ENCODE measurements at regions not wholly inside any gene's neighbourhood (a gene's known extent, or its start where the extent isn't known, plus 50 kb on each side); places are given as distances from the start of the nearest gene placed in this dataset.

DNA sequence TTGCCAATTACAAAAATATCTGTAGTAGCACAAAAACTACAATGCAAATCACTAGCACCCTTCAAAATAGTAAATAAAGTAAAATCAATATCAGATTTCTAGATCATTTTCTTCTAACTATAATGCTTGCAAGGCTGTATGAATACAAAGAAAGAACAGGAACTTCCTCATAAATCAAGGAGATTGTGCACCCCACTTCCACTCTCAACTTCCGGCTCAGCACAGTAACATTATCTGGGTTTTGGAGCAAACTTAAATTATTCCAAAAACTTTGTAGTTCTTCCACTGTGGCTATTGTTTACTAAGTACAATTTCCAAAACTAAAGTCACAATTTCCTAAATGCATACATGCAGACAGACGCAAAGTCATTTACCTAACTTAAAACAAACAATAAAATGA lies 778.3 kb upstream of the SLC10A2 start:
- TF ChIP-seq, protein P1, sequence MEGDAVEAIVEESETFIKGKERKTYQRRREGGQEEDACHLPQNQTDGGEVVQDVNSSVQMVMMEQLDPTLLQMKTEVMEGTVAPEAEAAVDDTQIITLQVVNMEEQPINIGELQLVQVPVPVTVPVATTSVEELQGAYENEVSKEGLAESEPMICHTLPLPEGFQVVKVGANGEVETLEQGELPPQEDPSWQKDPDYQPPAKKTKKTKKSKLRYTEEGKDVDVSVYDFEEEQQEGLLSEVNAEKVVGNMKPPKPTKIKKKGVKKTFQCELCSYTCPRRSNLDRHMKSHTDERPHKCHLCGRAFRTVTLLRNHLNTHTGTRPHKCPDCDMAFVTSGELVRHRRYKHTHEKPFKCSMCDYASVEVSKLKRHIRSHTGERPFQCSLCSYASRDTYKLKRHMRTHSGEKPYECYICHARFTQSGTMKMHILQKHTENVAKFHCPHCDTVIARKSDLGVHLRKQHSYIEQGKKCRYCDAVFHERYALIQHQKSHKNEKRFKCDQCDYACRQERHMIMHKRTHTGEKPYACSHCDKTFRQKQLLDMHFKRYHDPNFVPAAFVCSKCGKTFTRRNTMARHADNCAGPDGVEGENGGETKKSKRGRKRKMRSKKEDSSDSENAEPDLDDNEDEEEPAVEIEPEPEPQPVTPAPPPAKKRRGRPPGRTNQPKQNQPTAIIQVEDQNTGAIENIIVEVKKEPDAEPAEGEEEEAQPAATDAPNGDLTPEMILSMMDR (conservative IDR thresholded peaks at IDR 0.05; ENCODE audit: low read depth, low read length) = no peak
- DNase-seq (ENCODE audit: low read depth) = no peak
- H3K4me3 ChIP-seq (ENCODE audit: low read length) = no peak overlapping the region

DNA sequence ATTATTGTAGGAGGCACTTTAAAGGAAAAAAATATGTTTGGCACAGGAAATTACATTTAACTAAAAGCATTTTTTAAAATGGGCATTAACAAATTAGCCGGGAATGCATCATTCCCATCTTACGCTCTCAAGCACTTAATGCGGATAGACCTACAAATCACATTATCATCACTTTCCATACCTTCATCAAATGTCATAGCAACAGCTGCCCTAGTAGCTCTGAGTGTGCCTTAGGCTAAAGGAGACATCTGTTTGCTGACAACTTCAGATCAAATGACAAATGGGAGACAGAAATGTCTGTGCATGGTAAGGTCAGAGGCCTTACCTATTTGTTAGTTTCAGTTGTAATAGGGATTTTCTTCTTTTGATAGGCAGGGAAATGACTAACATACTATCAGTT lies 773.2 kb upstream of the SLC10A2 start:
- DNase-seq (ENCODE audit: low read depth) = no peak
- H3K4me3 ChIP-seq (ENCODE audit: low read length) = no peak overlapping the region
- TF ChIP-seq, protein P1 (conservative IDR thresholded peaks at IDR 0.05; ENCODE audit: low read depth, low read length) = no peak

DNA sequence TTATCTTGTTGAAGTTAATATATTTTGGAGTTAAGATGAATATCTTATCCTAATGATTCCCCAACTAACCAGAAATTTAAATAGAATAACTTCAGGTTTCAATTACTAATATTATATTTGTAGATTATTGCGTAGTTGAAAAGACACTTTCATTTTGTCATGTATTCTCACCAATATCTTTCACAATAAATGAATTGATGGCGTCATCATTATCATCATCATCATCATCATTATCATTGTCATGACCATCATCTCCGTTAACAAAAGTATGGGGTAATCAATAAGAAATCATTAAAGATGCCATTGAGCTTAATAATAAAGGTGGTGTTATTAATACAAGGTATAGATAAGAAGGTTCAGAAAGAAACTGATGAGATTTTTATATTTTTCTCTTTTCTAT lies 768.8 kb upstream of the SLC10A2 start:
- H3K4me3 ChIP-seq (ENCODE audit: low read length) = no peak overlapping the region
- TF ChIP-seq, protein P1 (conservative IDR thresholded peaks at IDR 0.05; ENCODE audit: low read depth, low read length) = no peak
- no peak for DNase-seq (ENCODE audit: low read depth)

DNA sequence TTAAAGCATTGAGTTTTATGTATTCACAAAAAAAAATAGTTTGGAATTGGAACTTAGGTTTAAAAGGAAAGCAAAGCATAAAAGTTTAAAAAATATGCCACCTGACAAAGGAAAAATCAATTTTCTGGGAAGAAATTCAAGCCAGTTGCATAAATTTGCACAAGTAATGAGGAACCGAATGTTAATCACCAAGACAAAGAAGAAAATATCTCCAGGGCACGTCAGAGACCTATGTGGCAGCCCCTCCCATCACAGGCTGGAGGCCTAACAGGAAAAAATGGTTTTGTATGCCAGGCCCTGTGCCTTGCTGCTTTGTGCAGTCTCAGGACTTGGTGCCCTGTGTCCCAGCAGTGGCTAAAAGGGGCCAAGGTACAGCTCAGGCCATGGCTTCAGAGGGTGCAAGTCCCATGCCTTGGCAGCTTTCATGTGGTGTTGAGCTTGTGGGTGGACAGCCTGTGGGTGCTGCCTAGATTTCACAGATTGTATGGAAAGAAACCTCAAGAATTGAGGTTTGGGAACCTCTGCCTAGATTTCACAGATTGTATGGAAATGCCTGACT lies 767.2 kb upstream of the SLC10A2 start:
- no peak for DNase-seq (ENCODE audit: low read depth)
- H3K4me3 ChIP-seq (ENCODE audit: low read length) = no peak overlapping the region
- TF ChIP-seq, protein P1 (conservative IDR thresholded peaks at IDR 0.05; ENCODE audit: low read depth, low read length) = no peak

DNA sequence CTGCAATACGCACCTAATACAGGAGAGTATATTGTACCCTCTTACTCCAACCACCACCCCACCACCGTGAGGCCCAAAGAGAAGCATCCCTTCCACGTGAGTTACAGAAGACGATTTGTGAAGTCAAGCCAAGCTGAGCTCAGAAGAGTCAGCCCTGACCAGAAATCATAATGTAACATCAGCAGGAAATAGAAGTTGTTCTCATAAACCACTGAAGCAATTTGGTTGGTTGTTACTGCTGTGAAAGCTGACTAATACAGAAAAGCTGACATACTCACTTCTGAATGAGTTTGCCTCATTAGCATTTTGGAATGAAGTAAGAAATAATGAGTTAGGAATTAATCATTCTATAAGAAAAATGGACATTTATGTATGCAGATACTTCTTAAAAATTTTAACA lies 749.4 kb upstream of the SLC10A2 start:
- no peak for DNase-seq (ENCODE audit: low read depth)
- no peak overlapping the region for H3K4me3 ChIP-seq (ENCODE audit: low read length)
- TF ChIP-seq, protein P1 (conservative IDR thresholded peaks at IDR 0.05; ENCODE audit: low read depth, low read length) = no peak

DNA sequence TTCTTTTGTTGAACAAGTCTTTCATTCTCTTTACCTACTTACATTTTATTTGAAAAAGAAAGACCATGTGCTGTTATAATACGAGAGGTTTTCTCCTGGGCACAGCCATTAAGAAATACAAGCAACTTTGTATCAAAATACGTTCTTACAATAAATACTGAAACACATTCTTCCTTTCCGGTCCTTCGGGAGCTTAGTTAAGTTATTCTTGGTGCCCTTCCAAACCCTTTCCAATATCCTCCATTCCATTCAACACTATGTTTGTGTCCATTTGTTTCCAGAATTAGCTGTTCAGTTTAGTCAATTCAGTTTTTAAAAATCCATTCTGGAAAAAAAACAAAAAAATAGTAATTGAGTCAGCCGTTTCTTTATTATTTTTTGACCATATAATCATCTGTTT lies 746.8 kb upstream of the SLC10A2 start:
- H3K4me3 ChIP-seq (ENCODE audit: low read length) = no peak overlapping the region
- TF ChIP-seq, protein P1 (conservative IDR thresholded peaks at IDR 0.05; ENCODE audit: low read depth, low read length) = no peak
- DNase-seq (ENCODE audit: low read depth) = no peak

DNA sequence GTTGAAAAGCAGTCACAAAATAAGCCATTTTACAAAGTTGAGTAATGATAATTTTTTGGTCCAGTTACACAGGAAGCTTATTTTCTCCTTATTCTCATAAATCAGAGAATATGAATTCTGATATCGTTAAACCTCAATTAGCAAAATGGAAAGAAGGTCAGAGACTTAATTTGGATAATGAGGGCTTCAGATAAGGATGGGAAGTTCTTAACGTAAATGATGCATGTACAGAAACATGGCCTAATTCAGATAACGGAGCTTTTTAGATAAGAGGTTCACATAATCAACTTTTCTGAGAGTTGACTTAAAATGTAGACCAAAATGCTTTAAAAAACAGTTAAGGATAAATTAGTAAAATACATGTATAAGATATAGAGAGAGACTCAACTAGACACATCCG lies 746.3 kb upstream of the SLC10A2 start:
- H3K4me3 ChIP-seq (ENCODE audit: low read length) = no peak overlapping the region
- TF ChIP-seq, protein P1 (conservative IDR thresholded peaks at IDR 0.05; ENCODE audit: low read depth, low read length) = no peak
- DNase-seq (ENCODE audit: low read depth) = no peak

Data from retinal pigment epithelial cell (primary cell).